A204.1 (cell line): ENCODE measurements at regions not wholly inside any gene's neighbourhood (a gene's known extent, or its start where the extent isn't known, plus 50 kb on each side); places are given as distances from the start of the nearest gene placed in this dataset.
A peak's percentile ranks its signal among the peaks of the same experiment; 100 is the strongest.
"Not testable (repeated sequence)": the region's sequence is repeated elsewhere in the genome, so short reads cannot be mapped to it uniquely, and the experiment has no call there.

Experiments
- FAIRE-seq: peaks from 2 replicates; lab custom pipeline; 2012; peaks lifted over from hg19 to GRCh38; lab: Jason Lieb, UNC

- FAIRE-seq, result peak; percentile 61
Observed at GRCh38 chr6:18595774-18596530, 208.8 kb downstream of the RNF144B start.

- FAIRE-seq, result no peak
Observed at GRCh38 chr6:18596531-18596835, 209.3 kb downstream of the RNF144B start.

GRCh38 chr6:18598551-18599264 is 211.6 kb downstream of the RNF144B start:
- FAIRE-seq, result no peak

- FAIRE-seq, result no peak
Observed at GRCh38 chr6:18600255-18600654, 213.1 kb downstream of the RNF144B start.

GRCh38 chr6:18601516-18602020 is 214.4 kb downstream of the RNF144B start:
- FAIRE-seq, result no peak

- FAIRE-seq, result no peak
Observed at GRCh38 chr6:18602931-18603330, 215.8 kb downstream of the RNF144B start.

GRCh38 chr6:18603361-18603760 is 216.2 kb downstream of the RNF144B start:
- FAIRE-seq, result no peak

- FAIRE-seq, result no peak
Observed at GRCh38 chr6:18605841-18606240, 218.7 kb downstream of the RNF144B start.

GRCh38 chr6:18609715-18610114 is 222.6 kb downstream of the RNF144B start:
- FAIRE-seq, result no peak

GRCh38 chr6:18613319-18613925 is 226.3 kb downstream of the RNF144B start:
- FAIRE-seq, result no peak

GRCh38 chr6:18629571-18629970 is 242.4 kb downstream of the RNF144B start:
- FAIRE-seq, result no peak

GRCh38 chr6:18632670-18633410 is 245.7 kb downstream of the RNF144B start:
- FAIRE-seq, result no peak

GRCh38 chr6:18634912-18635311 is 247.8 kb downstream of the RNF144B start:
- no peak for FAIRE-seq

- no peak for FAIRE-seq
Observed at GRCh38 chr6:18640134-18640533, 253.0 kb downstream of the RNF144B start.

GRCh38 chr6:18640754-18641153 is 253.6 kb downstream of the RNF144B start:
- FAIRE-seq, result no peak

- FAIRE-seq, result no peak
Observed at GRCh38 chr6:18654821-18655220, 267.7 kb downstream of the RNF144B start.

GRCh38 chr6:18656506-18656905 is 269.4 kb downstream of the RNF144B start:
- no peak for FAIRE-seq

- FAIRE-seq, result not testable (repeated sequence)
Observed at GRCh38 chr6:18659994-18660393, 272.8 kb downstream of the RNF144B start.

GRCh38 chr6:18663011-18663410 is 275.9 kb downstream of the RNF144B start:
- no peak for FAIRE-seq

GRCh38 chr6:18664401-18664800 is 277.3 kb downstream of the RNF144B start:
- FAIRE-seq, result no peak

GRCh38 chr6:18667612-18668011 is 280.5 kb downstream of the RNF144B start:
- no peak for FAIRE-seq

- no peak for FAIRE-seq
Observed at GRCh38 chr6:18668994-18669393, 281.8 kb downstream of the RNF144B start.

- FAIRE-seq, result no peak
Observed at GRCh38 chr6:18672852-18673251, 285.7 kb downstream of the RNF144B start.
